PFSK-1 (cell line): ENCODE measurements at regions not wholly inside any gene's neighbourhood (a gene's known extent, or its start where the extent isn't known, plus 50 kb on each side); places are given as distances from the start of the nearest gene placed in this dataset.

Experiments used
- FOXP2 ChIP-seq: optimal IDR thresholded peaks from 2 replicates; pipeline ENCODE3; 2011; ENCODE audit warnings: borderline replicate concordance, control low read depth, inconsistent platforms; ENCODE audit not compliant: insufficient read depth; ENCODE audit errors: extremely low read length, extremely low read depth
- POLR2AphosphoS5 ChIP-seq: IDR thresholded peaks from 2 replicates; pipeline ENCODE4 v1.6.1; 2012; ENCODE audit warnings: low read depth, mild to moderate bottlenecking, control low read depth, low read length, moderate library complexity
- REST ChIP-seq, 2 experiments: IDR thresholded peaks; 2 replicates each; pipeline versions ENCODE4 v1.6.1 to v1.8.0; 2011 to 2012; ENCODE audit warnings: low read depth in 2 of 2, low read length in 2 of 2, control low read depth in 1 of 2, inconsistent platforms in 1 of 2, mild to moderate bottlenecking in 1 of 2, moderate library complexity in 1 of 2; ENCODE audit not compliant: insufficient read depth in 1 of 2
- SIN3A ChIP-seq: IDR thresholded peaks from 2 replicates; pipeline ENCODE4 v1.6.1; 2012; ENCODE audit warnings: mild to moderate bottlenecking, low read length, moderate library complexity, borderline replicate concordance; ENCODE audit not compliant: insufficient read depth
- TAF1 ChIP-seq: IDR thresholded peaks from 2 replicates; pipeline ENCODE4 v1.6.1; 2012; ENCODE audit warnings: low read length, control low read depth, borderline replicate concordance; ENCODE audit not compliant: insufficient read depth

- no peak for TF ChIP-seq POLR2AphosphoS5
Observed at GRCh38 chr2:223416815-223417610, 185.1 kb downstream of the SCG2 start.

DNA sequence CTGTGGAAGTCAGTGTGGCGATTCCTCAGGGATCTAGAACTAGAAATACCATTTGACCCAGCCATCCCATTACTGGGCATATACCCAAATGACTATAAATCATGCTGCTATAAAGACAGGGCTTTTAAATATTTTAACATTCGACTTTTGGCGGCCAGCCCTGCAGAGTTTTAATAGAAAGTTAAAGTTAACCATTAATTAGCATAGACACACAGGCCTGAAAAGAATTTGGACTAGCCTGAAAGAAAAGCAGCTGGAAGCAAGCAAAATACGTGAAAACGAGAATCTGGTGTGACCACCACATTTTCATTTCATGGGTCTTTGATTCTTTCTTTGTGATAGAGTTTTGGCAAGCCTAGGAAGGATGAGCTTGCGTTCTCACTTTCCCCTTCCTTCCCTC, 184.0 kb downstream of the SCG2 start:
- TF ChIP-seq POLR2AphosphoS5 = no peak
- no peak for TF ChIP-seq SIN3A
- TF ChIP-seq TAF1 = no peak
- TF ChIP-seq REST (IDR thresholded peaks at IDR 0.05; ENCODE audit: insufficient read depth in 1 of 2, low read depth in 2 of 2, low read length in 2 of 2) = no peak
- TF ChIP-seq FOXP2 = no peak

DNA sequence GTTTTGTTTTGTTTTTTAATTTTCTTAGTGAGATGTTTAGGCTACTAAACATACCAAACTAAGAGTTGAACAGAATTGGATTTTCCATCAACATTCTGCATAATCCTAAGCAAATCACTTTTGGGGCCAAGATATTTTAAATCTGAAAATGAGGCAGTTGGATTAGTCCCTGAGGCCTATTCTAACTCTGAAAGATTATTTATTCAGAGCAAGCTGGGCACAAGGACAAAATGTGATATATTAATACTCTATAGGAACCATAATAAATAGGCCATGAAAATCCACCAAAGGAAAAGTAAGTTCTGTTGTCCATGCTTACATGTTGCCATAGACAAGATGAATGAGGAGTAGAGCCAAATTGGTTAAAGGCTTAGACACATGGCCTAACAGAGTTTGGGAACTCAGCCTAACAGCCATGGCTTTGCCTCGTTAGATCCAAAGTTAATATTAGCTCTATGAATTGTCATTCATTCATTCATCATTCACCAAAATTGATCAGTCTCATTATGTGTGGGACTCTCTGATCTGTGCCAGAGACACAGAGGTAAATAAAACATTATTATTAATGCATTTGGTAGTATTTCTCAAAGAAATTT, 183.5 kb downstream of the SCG2 start:
- TF ChIP-seq FOXP2 = no peak
- no peak for TF ChIP-seq REST (IDR thresholded peaks at IDR 0.05; ENCODE audit: insufficient read depth in 1 of 2, low read depth in 2 of 2, low read length in 2 of 2)
- no peak for TF ChIP-seq TAF1
- no peak for TF ChIP-seq POLR2AphosphoS5
- TF ChIP-seq SIN3A = no peak

DNA sequence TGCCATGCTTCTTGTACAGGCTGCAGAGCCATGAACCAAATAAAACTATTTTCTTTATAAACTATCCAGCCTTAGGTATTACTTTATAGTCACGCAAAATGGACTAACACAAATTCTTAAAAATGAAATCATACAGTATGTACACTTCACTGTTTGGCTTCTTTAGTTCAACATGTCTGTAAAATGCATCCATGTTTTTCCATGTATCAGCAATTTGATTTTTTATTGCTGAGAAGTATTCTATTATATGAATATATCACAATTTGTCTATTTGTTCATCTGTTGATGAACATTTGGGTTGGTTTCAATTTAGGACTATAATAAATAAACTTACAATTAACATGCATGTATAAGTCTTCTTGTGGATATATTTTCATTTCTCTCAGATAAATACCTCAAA, 182.1 kb downstream of the SCG2 start:
- TF ChIP-seq SIN3A (no peak), POLR2AphosphoS5 (no peak), TAF1 (no peak), FOXP2 (no peak), REST (IDR thresholded peaks at IDR 0.05; ENCODE audit: insufficient read depth in 1 of 2, low read depth in 2 of 2, low read length in 2 of 2) (no peak)

- TF ChIP-seq FOXP2 (no peak), POLR2AphosphoS5 (no peak), TAF1 (no peak), SIN3A (no peak), REST (IDR thresholded peaks at IDR 0.05; ENCODE audit: insufficient read depth in 1 of 2, low read depth in 2 of 2, low read length in 2 of 2) (no peak)
Observed at GRCh38 chr2:223431479-223431878, 170.7 kb downstream of the SCG2 start.
